Natural killer cell (primary cell): ENCODE measurements at regions not wholly inside any gene's neighbourhood (a gene's known extent, or its start where the extent isn't known, plus 50 kb on each side); places are given as distances from the start of the nearest gene placed in this dataset.

Experiments used
- ATAC-seq, 3 donors: fragments of 150-1000 bp in 2 of 3; fragments of 200-7000 bp in 1 of 3; cut with Tn5 transposase; 1 replicate in 1 of 3; 2 replicates in 2 of 3; pipeline ENCODE4 v1.10.0; 2021; ENCODE audit warnings: mild to moderate bottlenecking in 2 of 3, moderate library complexity in 2 of 3
- DNase-seq, 2 donors: peaks; one replicate each; pipeline versions ENCODE4 v3.0.0 to v3.0.0-alpha.2; 2013 to 2021; ENCODE audit warnings: mixed read lengths in 1 of 2
- H3K27ac ChIP-seq: one replicate; pipeline ENCODE4 v1.5.1; 2013; ENCODE audit warnings: mild to moderate bottlenecking, low read length
- H3K27me3 ChIP-seq: one replicate; pipeline ENCODE4 v1.6.1; 2013; ENCODE audit warnings: low read length; ENCODE audit not compliant: control insufficient read depth, insufficient read depth
- H3K36me3 ChIP-seq: one replicate; pipeline ENCODE4 v1.6.1; 2013; ENCODE audit warnings: low read length; ENCODE audit not compliant: control insufficient read depth, insufficient read depth
- H3K4me1 ChIP-seq: one replicate; pipeline ENCODE4 v1.6.1; 2013; ENCODE audit warnings: low read length; ENCODE audit not compliant: control insufficient read depth, insufficient read depth
- H3K4me3 ChIP-seq: one replicate; pipeline ENCODE4 v1.5.1; 2013; ENCODE audit warnings: low read length
- H3K9me3 ChIP-seq: one replicate; pipeline ENCODE4 v1.6.1; 2013; ENCODE audit warnings: low read length; ENCODE audit not compliant: control insufficient read depth, insufficient read depth
- H3K27ac Mint-ChIP-seq, 2 donors: one replicate each; pipeline ENCODE4 v1.8.0; 2022; ENCODE audit warnings: mild to moderate bottlenecking in 2 of 2, mixed read lengths in 2 of 2, moderate library complexity in 1 of 2
- H3K27me3 Mint-ChIP-seq, 2 donors: one replicate each; pipeline ENCODE4 v1.8.0; 2022; ENCODE audit warnings: low read depth in 2 of 2, mixed read lengths in 2 of 2
- H3K36me3 Mint-ChIP-seq: one replicate; pipeline ENCODE4 v1.8.0; 2022; ENCODE audit warnings: mixed read lengths
- H3K4me1 Mint-ChIP-seq, 2 donors: one replicate each; pipeline ENCODE4 v1.8.0; 2022; ENCODE audit warnings: mixed read lengths in 2 of 2
- H3K4me3 Mint-ChIP-seq: one replicate; pipeline ENCODE4 v1.8.0; 2022; ENCODE audit warnings: mild to moderate bottlenecking, moderate library complexity, mixed read lengths
- H3K9me3 Mint-ChIP-seq, 2 donors: one replicate each; pipeline ENCODE4 v1.8.0; 2022; ENCODE audit warnings: mixed read lengths in 2 of 2
- CTCF ChIP-seq: fragments of 200-600 bp; IDR thresholded peaks from one replicate; pipeline ENCODE4 v1.8.0; 2022; ENCODE audit warnings: antibody characterized with exemption
- WGBS: methylation state at CpG from one replicate; pipeline ENCODE4 v1.1.7; 2013; ENCODE audit warnings: missing lambda C conversion rate; ENCODE audit not compliant: insufficient coverage; 5-methylcytosine and 5-hydroxymethylcytosine counted together
- intact Hi-C: fragments of 100-400 bp; cut with micrococcal nuclease; formaldehyde crosslinking; loops from one replicate; pipeline ENCODE4 v1.14.2; 2022

DNA sequence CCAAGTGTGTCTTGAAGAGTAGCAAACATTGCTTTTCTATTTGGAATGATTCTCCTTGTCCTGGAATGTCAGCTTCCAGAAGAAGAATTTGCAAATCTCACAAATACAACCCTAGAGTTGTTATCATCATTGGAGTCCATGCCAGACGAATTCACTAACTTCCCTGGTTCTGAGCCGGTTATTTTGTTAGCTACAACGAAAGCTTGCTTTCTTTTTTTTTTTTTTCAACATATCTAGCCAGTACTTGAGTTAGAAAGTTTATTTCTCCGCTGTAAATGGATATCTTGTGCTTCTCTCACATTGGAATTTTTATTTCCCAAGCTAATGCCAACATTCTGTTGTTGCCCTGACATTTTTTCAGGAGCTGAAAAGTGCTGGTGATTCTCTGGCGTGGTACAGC lies 138.1 kb upstream of the POM121L12 start:
- Histone ChIP-seq H3K36me3 (no peaks in the 10 kb centered on the region), H3K4me1 (no peaks in the 10 kb centered on the region), H3K27ac (no peak overlapping the region), H3K4me3 (no peak overlapping the region), H3K9me3 (peaks cover 13% of the 10 kb centered on the region), H3K27me3 (no peaks in the 10 kb centered on the region)
- no peak for TF ChIP-seq CTCF
- DNase-seq (no peak), ATAC-seq (no peak)
- 82% methylated on average over 3 of the region's 5 CpGs for WGBS
- no peaks in the 10 kb centered on the region for H3K27me3 Mint-ChIP-seq
- peaks cover 12 to 14% of the 10 kb centered on the region in 2 donors for H3K9me3 Mint-ChIP-seq
- peaks cover 18% of the 10 kb centered on the region for H3K36me3 Mint-ChIP-seq
- no peak overlapping the region for H3K4me3 Mint-ChIP-seq
- H3K4me1 Mint-ChIP-seq: no peaks in the 10 kb centered on the region
- no peak overlapping the region for H3K27ac Mint-ChIP-seq
- intact Hi-C loops: no loop called here

- no peaks in the 10 kb centered on the region for H3K4me1 ChIP-seq
- DNase-seq (no peak), ATAC-seq (no peak)
- intact Hi-C loops: no loop called here
- no peaks in the 10 kb centered on the region for H3K27me3 Mint-ChIP-seq
- no peaks in the 10 kb centered on the region for H3K27me3 ChIP-seq
- H3K27ac Mint-ChIP-seq: no peak overlapping the region
- no peak overlapping the region for H3K4me3 Mint-ChIP-seq
- H3K36me3 Mint-ChIP-seq: peaks cover 15% of the 10 kb centered on the region
- no peak overlapping the region for H3K27ac ChIP-seq
- peaks cover 4% of the 10 kb centered on the region for H3K9me3 ChIP-seq
- H3K4me1 Mint-ChIP-seq: no peaks in the 10 kb centered on the region
- H3K4me3 ChIP-seq: no peak overlapping the region
- WGBS: 68% methylated on average over 2 of the region's 2 CpGs
- TF ChIP-seq CTCF: no peak
- peaks cover 12 to 13% of the 10 kb centered on the region in 2 donors for H3K9me3 Mint-ChIP-seq
- H3K36me3 ChIP-seq: no peaks in the 10 kb centered on the region
Observed at GRCh38 chr7:52877240-52877639, 158.2 kb upstream of the POM121L12 start.

- H3K27me3 Mint-ChIP-seq: no peaks in the 10 kb centered on the region
- H3K4me3 Mint-ChIP-seq: no peak overlapping the region
- Histone ChIP-seq H3K36me3 (no peaks in the 10 kb centered on the region), H3K27me3 (no peaks in the 10 kb centered on the region), H3K27ac (no peak overlapping the region), H3K4me3 (no peak overlapping the region), H3K4me1 (no peaks in the 10 kb centered on the region), H3K9me3 (peaks cover 4% of the 10 kb centered on the region)
- no peak for TF ChIP-seq CTCF
- DNase-seq (no peak), ATAC-seq (no peak)
- no peaks in the 10 kb centered on the region for H3K4me1 Mint-ChIP-seq
- no peak overlapping the region for H3K27ac Mint-ChIP-seq
- peaks cover 12 to 14% of the 10 kb centered on the region in 2 donors for H3K9me3 Mint-ChIP-seq
- WGBS: 78% methylated on average over 3 of the region's 3 CpGs
- peaks cover 11% of the 10 kb centered on the region for H3K36me3 Mint-ChIP-seq
- intact Hi-C loops: no loop called here
Observed at GRCh38 chr7:52876402-52876801, 159.0 kb upstream of the POM121L12 start.

- DNase-seq: no peak
- no peak overlapping the region for H3K27ac Mint-ChIP-seq
Observed at GRCh38 chr7:52863652-52864051, 171.8 kb upstream of the POM121L12 start.

More at GRCh38 chr7:52863652-52864051, 171.8 kb upstream of the POM121L12 start:
- no peak overlapping the region for H3K4me3 ChIP-seq
- H3K27ac ChIP-seq: no peak overlapping the region
- 44% methylated on average over 2 of the region's 2 CpGs for WGBS
- Mint-ChIP-seq H3K4me3 (no peak overlapping the region), H3K9me3 (peaks cover 14 to 17% of the 10 kb centered on the region in 2 donors), H3K27me3 (no peaks in the 10 kb centered on the region), H3K36me3 (peaks cover 12% of the 10 kb centered on the region), H3K4me1 (no peaks in the 10 kb centered on the region)
- no peaks in the 10 kb centered on the region for H3K4me1 ChIP-seq
- H3K27me3 ChIP-seq: no peaks in the 10 kb centered on the region
- no peak for ATAC-seq
- no peaks in the 10 kb centered on the region for H3K36me3 ChIP-seq
- no peak for TF ChIP-seq CTCF
- H3K9me3 ChIP-seq: peaks cover 12% of the 10 kb centered on the region
- intact Hi-C loops: no loop called here
